Stimulated activated CD4-positive, alpha-beta T cell treated with anti-CD3 and anti-CD28 coated beads, Interleukin-1b, Interleukin-23, amount 100 ng/mL, for 48 hours (primary cell): ENCODE measurements at regions not wholly inside any gene's neighbourhood (a gene's known extent, or its start where the extent isn't known, plus 50 kb on each side); places are given as distances from the start of the nearest gene placed in this dataset.

Source experiments
- DNase-seq: peaks from one replicate; pipeline ENCODE4 v3.0.0-alpha.2; 2020

DNA sequence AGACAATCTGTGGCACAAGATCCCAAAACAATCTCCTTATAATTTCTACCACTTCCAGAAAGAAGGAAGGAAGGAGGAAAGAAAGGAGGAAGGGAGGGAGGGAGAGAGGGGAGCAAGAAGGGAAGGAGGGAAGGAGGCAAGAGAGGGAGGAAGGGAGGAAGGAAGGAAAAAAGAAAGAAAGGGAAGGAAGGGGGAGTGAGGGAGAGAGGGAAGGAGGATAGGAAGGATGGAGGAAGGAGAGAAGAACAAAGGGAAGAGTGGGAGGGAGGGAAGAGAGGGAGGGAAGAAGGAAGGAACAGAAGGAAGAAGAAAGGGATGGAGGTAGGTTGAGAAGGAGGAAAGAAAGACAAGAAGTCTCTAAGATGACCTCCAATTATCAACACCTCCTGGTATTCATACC lies 185.5 kb upstream of the NFE2L3 start:
- no peak for DNase-seq

DNA sequence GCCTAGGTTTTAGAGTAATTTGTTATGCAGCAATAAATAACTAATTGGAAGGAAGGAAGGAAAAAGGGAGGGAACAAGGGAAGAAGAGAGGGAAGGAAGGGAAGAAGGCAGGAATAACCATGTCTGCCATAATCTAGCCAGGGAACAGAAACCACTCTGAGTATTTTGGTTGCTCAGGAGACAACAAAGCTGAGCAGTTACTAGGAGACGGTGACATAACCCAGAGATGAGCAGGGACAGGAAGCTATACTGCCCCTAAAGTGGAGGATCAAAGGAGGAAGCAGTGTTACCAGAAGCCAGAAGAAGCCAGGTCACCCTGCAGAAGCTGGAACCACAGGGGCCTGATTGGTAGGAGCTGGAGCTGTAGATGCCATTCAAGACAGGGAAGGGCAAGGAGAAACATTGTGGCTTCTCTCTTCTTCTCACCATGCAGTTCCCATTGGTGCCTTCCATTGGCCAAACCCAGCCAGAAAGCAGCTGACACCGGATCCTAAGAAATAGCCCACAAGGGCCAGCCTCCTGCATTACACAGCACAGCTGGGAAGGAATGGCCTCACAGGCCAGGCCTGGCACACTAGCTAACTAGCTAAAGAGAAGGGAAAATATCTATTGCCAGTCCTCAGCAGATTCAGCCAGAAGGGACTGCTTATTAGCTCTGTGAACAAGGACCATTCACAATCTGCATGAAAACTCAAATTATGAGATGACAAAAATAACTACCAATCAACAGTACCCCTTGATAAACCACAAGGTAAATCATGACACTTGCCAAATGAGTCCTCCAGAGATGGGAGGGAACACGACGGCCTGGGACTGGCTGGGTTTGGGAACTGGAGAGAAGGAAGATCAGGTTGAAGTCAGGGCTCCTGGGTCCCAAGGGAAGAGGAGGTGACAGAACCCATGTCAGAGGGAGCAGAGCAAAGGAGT lies 184.5 kb upstream of the NFE2L3 start:
- DNase-seq: no peak

DNA sequence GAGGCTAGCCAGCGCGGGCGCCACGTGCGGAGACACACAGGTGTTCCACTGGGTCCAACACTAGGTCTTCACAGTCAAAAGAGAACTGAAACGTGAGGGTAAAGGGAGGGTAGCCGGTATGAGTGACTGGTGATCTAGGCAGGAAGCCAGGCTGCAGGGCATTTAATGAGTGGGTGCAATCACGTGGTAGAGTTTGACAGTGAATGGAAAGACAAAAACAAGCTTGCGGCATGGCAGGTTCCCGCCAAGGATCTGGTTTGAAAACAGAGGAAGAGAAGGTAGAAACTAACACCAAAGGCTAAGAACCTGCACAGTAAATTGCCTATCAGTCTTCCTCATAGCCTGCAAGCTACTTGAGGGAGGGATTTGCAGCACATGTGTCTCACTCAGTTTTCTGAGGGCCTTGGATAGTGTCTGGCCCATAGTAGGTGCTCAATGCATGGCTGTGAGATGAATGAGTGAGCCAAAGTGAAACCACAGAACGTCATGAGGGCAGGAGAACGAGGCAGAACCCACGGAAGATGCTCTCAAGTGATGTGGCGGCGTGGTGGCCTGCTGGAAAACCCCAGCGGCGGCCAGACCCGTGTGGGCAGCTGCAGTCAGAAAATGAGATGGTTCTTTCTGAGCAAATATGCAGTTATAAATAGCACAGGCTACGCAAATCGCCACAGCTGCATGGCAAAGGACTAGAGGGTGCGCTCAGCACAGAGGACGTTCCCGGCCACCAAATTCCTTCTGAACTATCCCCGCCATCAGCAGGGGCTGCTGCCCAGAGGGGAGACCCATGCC lies 183.6 kb upstream of the NFE2L3 start:
- DNase-seq: peak; percentile 64

DNA sequence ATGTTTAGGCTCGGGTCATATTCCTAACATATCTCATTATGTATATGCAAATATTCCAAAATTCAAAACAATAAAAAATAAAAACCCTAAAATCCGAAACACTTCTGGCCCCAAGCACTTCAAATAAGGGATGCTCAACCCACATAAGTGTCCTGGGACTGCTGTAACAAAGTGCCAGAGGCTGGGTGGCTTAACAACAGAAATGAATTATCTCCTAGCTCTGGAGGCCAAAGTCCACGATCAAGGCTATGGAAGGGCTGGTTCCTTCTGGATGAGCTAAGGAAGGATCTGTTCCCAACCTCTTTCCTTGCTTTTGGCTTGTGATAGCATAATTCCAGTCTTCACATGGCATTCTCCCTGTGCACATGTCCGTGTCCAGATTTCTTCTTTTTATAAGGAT lies 181.6 kb upstream of the NFE2L3 start:
- DNase-seq: no peak

DNA sequence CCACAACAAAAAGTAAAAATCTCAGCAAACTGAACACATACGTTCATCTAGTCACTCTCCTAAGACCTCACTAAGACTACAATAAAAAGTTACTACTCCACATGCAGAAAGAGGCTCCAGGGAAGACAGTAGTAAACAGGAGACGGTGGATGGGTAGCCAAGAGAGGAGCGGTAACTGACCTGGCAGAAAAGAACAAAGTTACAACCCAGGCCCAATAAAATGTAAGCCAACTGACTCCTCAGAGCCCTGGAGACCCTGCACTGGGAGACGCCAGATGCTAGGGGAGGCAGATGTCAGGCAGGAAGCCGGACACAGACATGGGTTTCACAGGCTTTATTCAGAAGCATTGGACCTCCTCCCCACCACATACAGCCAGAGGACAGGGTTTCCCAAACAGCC lies 181.1 kb upstream of the NFE2L3 start:
- DNase-seq: no peak

DNA sequence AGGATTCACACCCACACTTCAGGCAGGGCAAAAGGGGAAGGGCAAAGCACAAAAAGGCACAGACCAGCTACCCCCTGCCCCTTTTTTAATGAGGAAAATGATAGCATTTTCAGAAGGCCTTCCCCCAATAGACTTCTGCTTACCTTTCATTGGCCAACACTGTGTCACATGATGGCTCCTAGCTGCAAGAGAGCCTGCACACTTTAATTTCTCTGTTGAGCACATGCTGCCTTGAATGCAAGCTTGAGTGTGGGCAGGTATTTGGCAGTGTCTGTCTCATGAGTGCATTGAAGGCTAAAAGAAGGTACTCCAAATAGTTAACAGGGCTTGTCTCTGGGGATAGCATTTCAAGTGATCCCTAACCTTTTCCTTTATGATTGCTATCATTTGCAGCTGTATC lies 175.4 kb upstream of the NFE2L3 start:
- no peak for DNase-seq

DNA sequence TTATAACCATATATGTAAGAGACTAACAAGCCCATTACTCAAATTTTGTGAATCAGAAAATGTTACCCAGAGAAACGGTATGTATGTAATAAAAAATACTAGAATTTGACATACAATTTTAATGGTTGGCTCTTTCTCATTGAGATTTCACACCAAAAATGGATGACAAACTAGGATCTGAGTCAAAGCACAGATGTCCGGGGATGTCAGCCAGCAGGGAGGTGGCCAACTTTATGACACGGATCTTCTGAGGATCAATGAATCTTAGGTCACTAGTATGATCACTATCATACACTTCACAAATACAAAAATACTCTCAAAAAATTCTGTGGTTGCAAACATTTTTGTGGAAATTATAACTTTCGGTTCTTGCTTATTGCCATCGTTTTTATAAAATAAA lies 173.5 kb upstream of the NFE2L3 start:
- no peak for DNase-seq

DNA sequence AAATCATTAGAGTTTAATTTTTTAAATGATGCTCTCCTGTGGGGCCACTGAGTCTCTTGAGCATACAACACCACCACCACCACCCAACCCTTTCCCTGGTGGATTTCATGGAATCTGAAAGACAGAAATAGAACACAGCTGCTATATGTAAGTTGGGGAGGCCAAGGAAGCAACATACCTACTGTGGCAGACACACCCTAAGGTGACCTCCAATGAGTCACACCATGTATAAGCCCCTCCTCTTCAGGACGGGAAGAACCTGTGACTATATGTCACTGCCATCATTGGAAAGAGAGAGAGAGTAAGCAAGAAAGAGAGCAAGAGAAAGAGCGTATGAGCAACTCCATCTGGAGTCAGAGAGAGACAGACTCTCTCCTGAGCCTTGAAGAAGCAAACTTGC lies 172.4 kb upstream of the NFE2L3 start:
- DNase-seq: no peak

DNA sequence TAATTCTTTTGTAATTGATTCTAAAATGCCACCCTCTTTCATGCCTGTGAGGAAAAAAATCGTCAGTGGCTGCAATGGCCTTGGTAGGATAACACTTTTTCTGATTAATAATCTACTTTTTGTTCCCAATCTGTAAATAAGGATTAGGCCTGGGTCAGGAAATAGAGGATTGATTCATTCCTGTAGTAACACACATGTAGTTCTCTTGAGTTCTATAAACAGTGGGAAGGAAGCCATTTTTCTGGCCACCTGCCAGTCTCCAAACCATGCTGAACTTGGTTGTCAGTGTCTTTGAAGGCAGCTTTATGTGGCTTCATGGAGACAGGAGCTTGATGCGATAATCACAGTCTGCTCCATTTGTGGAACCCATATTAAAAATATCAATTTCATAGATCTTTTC lies 169.3 kb upstream of the NFE2L3 start:
- no peak for DNase-seq

DNA sequence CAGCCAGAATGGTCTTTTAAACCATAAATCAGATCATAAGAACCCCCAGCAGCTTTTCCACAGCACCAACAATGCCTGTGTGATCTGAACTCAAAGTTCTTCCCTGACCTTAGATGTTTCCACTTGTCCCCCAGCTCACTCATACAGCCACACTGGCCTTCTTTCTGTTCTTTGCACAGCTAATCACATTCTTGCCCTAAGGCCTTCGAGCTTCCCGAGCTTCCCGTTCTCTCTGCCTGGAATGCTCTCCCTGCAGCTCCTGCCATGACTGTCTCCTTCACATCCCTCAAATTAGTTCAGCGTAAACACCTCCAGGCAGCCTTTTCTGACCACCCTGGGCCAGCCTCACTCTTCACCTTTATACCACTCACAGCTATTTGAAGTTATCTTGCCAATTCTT lies 166.8 kb upstream of the NFE2L3 start:
- DNase-seq: no peak

DNA sequence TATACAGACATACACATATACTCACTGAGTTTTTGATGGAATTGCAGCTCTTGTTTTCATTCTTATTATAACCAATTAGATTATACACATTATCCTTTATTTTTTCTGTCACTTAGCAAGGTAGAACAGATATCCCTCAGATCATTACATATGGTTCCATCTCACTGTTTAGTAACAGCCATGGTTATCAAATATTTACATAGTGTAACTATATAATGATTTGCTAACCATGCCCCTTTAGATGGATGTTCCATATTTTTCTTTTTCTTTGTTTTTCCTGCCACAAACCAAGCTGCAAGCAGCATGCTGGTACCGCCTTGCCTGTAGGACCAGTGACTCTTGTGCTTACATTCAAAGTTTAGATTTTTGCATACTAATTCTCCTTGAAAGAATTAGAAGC lies 163.4 kb upstream of the NFE2L3 start:
- DNase-seq: no peak

DNA sequence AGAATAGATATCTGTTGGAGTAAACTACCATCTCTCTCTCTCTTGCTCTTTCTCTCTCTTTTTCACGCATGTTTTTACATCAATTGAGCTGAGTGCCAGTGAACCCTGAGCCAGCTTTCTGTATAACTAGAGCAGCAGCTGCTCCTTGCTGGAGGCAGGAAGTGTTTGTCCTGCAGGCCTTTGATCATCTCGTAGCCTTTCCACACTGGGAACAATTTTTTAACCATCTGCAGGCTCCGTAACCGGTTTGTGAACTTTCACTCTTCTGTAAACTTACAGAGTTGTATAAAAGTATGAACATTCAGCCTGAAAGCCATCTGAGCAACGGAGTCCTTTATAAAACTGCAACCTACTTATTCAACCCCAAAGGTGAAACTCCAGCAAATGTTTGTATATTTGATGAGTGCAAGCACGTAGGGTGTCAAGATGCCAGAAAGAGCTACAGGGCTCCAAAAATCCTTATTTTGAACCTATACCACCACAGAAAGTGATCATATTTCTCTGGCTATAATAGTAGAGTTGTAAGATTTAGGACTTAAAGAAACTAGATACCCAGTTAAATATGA lies 162.8 kb upstream of the NFE2L3 start:
- DNase-seq: no peak

DNA sequence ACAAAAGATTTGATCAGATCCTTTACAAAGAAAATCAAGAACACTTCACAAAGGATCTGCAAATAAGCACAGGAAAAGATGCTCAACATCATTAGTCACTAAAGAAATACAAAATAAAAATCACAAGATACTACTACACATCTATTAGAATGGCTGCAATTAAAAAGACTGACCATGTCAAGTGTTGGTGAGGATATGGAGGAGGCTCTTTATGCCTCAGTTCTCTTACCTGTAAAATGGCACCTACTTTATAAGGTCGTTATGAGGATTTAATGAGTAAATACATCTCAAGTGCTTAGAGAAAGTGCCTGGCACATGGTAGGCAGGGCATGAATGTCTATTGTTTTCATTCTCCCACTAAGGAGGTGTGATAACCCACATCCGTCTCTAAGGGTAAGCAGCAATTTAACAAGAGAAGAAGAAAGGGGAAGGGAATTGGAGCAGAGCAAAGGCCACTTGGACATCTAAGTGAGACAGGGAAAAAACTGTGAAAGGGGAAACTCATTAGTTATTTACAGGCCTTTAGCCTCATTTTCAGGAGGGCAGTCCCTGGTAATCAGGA lies 157.5 kb upstream of the NFE2L3 start:
- no peak for DNase-seq

DNA sequence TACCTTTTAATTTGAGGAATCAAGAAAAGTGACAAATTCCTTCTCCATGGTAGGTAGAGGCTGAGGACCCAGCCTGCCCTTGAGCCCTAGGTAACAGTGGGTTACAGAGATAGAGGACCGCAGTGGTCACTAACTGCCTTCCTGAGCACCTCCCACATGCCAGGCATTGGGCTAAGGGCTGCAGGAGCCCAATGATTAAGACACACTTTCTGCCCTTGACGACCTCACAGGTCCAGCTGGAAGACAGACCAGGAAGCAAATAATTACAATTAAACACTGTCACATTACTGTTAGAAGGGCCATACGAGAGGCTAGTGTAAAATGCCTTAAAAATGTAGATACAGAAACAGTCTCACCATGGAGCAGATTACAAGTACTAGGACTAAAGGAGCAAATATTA lies 156.8 kb upstream of the NFE2L3 start:
- no peak for DNase-seq

DNA sequence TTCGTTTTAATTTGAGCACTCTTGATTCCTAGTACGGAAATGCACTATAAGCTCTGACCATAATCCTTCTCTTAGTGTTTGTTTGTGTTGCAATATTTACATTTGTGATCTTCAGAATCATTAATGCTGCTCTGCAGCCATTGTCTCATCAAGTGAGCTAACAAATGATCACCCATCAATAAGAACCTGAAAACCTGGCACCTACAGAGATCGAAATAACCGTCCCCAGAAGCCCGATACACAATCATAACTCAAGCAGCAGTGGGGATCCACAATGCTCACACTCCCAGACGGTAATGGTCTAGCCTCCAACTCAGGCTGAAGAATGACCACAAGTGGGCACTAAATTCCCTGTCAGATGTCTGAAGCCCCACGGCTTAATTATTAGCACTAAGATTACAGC lies 156.0 kb upstream of the NFE2L3 start:
- no peak for DNase-seq

DNA sequence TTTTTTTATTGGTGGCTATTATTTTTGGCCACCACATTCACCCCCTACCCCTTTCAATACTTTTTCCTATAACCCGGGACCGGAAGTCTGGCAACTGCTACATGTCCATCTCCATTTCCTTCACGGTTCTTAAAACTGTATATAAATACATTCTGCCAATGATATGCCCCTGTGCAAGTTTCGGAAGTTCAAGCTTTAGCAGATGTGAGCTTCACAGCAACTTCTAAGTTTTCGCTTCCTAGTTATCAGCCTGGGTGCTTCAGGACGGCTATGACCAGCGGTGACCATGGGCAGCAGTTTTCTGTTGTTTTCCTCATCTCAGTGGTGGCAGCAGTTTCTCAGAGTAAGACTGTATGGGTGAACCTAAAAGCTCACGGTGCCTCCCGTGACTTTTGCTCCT lies 153.5 kb upstream of the NFE2L3 start:
- DNase-seq: no peak

DNA sequence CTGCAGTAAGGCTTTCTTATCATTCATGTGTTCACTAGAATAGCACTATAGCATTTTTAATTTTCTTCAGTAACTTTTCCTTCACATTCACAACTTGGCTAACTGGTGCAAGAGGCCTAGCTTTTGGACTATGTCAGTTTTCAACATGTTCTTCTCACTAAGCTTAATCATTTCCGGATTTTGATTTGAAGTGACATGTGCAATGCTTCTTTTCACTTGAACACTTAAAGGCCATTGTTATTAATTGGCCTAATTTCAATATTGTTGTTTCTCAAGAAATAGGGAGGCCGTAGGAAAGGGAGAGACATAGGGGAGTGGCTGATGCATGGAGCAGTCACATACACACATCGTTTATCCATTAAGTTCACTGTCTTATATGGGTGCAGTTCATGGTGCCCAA lies 151.2 kb upstream of the NFE2L3 start:
- DNase-seq: no peak

DNA sequence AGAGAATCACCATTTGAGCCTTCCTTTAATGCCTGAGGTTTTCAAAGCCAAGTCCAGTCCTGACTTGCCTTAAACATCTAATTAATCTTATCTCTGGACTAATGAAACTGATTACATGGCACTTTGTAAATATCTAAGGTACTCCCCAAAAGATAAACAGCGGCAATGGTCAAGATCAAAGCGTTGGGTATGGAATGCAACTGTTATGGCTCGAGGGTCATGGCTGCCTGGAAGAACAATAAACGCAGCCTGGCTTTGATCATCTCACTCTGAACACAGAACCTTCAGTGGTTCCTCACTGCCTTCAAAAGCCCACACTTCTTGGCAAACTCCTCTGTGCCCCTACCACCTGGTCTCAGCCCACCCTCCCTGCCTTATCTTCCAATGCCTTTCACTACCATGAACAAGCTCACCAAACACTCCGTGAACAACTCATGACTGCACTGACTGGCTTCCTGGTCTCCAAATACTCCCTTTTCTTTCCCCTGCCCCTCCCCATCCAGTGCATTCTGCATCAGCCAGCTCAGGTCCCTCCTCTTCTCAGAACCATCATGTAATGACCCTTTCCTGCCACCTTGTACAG lies 150.2 kb upstream of the NFE2L3 start:
- no peak for DNase-seq

DNA sequence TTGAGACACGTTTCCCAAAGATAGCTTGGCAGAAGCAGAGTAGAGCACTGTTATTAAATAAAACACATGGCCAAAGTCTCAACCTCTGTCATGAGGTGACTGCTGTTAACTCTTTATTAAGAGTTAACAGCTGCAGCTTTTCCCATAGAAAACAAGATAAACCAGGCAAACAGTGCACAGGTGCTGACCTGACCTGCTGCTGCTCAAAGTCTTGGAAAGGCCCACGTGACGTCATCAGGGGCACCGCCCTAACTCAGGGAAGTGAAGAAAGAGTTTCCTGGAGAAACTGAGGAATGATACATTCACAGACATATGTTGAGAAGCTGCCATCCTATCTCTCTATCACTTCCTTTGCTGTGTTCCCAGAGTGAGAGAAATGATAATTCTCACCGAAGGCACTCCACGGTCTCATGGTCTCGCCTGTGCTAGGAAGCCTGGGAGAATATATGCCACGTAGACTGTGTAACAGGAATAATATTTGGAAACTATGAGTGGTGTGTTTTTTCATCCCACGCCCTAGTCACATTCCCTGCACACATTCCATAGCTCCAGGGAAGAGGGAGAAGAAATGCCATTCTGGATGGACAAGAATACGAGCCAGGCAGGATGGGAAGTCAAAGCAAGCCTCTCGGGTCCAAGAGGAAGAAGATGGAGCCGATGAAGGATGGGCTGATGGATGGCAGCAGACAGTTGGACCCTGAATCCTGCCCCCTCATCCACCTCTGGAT lies 146.2 kb upstream of the NFE2L3 start:
- DNase-seq: no peak

DNA sequence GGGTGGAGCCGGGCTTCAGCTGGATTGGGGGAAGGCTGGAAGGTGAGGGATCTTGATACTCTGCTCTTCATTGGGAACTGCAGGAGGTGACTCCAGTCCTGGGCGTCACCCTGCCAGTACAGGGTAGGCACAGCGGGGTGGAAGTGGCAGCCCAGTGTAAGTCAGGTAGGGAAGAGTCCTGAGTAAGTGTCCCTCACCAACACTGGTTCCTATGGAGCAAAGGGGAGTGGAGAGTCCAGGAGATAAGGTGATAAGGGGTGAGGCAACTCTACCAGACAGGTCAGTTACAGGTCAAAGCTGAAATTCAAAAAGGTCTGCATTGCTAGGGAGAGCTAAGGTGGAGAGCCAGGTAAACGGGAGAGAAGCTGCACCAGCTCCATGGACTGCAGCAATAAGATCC lies 145.6 kb upstream of the NFE2L3 start:
- no peak for DNase-seq

DNA sequence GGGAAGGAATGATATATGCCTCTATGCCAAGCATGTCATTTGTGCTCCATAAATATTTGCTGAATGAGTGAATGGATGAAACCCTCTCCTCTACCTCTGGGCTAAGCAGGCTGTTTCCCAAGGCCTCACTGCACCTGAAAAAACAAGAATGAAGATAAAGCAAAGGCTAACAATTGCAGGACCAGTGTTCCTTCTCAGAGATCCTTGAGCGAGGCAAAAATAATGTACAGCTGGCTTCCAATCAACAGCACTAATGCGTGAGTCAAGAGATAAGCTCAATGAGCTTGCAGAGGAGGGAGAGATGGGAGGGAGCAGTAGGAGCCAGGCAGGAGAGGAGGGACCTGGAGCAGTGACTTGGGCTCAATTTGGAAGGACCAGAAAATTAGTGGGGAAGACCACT lies 144.5 kb upstream of the NFE2L3 start:
- DNase-seq: no peak

DNA sequence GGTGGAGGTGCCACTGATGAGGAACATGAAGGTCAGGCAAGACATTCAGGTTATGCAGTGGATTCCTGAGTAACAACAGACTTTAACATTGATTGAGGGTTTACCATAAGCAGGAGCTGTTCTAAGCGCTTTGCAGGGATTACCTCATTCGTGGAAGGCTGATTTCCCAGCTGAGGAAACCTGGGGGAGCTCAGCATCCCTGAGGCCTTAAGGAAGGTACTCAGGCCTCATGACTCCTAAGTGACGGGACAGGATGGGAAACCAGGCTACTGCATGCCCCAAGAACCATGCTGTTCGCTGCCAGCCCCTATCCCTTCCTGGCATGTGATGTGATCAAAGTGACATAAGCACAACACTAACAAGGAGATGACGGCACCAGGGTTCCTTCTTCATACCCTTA lies 143.6 kb upstream of the NFE2L3 start:
- DNase-seq: no peak
